A549 (cell line): ENCODE measurements at regions not wholly inside any gene's neighbourhood (a gene's known extent, or its start where the extent isn't known, plus 50 kb on each side); places are given as distances from the start of the nearest gene placed in this dataset.

Source experiments
- CHD2 ChIP-seq: fragments of 150-350 bp; IDR thresholded peaks from 2 replicates; pipeline ENCODE4 v1.6.1; 2014; ENCODE audit warnings: low read length; ENCODE audit not compliant: partially characterized antibody
- FOSB ChIP-seq: fragments of 250-450 bp; sonication (Bioruptor Pico); IDR thresholded peaks from 2 replicates; pipeline ENCODE4 v1.5.0; 2020; ENCODE audit warnings: mild to moderate bottlenecking, moderate library complexity
- FOSL2 ChIP-seq, 2 experiments: fragments of 450-650 bp in 1 of 2; fragments of >200 bp in 1 of 2; sonication (Bioruptor Twin) in 1 of 2; formaldehyde crosslinking; IDR thresholded peaks; 2 replicates each; pipeline versions ENCODE4 v1.5.0 to v1.6.1; 2016 to 2020; ENCODE audit warnings: mild to moderate bottlenecking in 1 of 2, moderate library complexity in 1 of 2
- HOXB13 ChIP-seq: fragments of 250-450 bp; sonication (Bioruptor Pico); IDR thresholded peaks from 2 replicates; pipeline ENCODE4 v1.5.0; 2020; ENCODE audit warnings: low read depth, mild to moderate bottlenecking, moderate library complexity
- KDM1A ChIP-seq: fragments of 200-600 bp; sonication (generic); IDR thresholded peaks from 2 replicates; pipeline ENCODE4 v1.6.1; 2016; ENCODE audit warnings: low read depth, mild to moderate bottlenecking
- POLR2A ChIP-seq: IDR thresholded peaks from 2 replicates; pipeline ENCODE4 v1.6.1; 2012; ENCODE audit warnings: mild to moderate bottlenecking, low read length
- RAD21 ChIP-seq, 2 experiments: fragments of >200 bp in 1 of 2; sonication (Bioruptor Twin) in 1 of 2; formaldehyde crosslinking in 1 of 2; IDR thresholded peaks in 1 of 2; conservative IDR thresholded peaks in 1 of 2; 2 replicates in 1 of 2; 3 replicates in 1 of 2; pipeline ENCODE4 v1.6.1; 2012 to 2018; ENCODE audit warnings: inconsistent platforms in 1 of 2
- SMC3 ChIP-seq: fragments of >200 bp; sonication (Bioruptor Twin); formaldehyde crosslinking; IDR thresholded peaks from 3 replicates; pipeline ENCODE4 v1.6.1; 2018; ENCODE audit warnings: inconsistent platforms
- SREBF2 ChIP-seq: fragments of 450-650 bp; IDR thresholded peaks from 2 replicates; pipeline ENCODE4 v1.6.1; 2014; ENCODE audit warnings: mild to moderate bottlenecking, moderate library complexity
- TF ChIP-seq, protein P1 (sequence below): IDR thresholded peaks from 2 replicates; pipeline ENCODE4 v1.6.1; 2012
- TF ChIP-seq, protein P2 (sequence below): fragments of 150-350 bp; IDR thresholded peaks from 2 replicates; pipeline ENCODE4 v1.6.1; 2014; ENCODE audit warnings: low read depth, mild to moderate bottlenecking, low read length
- TF ChIP-seq, protein P3 (sequence below): fragments of >200 bp; sonication (Bioruptor Twin); formaldehyde crosslinking; IDR thresholded peaks from 3 replicates; pipeline ENCODE4 v1.5.1; 2016
- TF ChIP-seq, protein P4 (sequence below): IDR thresholded peaks from 2 replicates; pipeline ENCODE4 v1.6.1; 2012

DNA sequence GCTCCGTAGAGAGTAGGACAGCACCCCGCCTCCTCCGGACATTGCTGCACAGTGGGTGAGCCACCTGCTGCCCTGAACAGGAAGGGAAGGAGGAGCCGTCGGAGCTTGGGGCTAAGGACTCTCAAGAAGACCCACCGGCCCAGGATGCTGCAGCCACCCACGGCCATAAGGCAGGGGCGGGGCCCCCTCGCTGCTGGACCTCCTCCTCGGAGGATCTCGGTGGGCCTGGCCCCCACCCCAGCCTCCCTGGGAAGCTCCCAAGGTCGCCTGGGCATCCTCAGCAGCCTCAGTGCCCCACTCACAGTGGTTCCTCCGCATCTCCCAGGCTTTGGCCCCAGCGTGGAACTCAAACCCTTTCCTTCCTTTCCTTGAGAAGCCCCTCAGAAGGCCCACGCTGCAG lies 68.6 kb upstream of the DIO3 start:
- TF ChIP-seq, protein P1, sequence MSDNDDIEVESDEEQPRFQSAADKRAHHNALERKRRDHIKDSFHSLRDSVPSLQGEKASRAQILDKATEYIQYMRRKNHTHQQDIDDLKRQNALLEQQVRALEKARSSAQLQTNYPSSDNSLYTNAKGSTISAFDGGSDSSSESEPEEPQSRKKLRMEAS = no peak
- TF ChIP-seq, protein P2, sequence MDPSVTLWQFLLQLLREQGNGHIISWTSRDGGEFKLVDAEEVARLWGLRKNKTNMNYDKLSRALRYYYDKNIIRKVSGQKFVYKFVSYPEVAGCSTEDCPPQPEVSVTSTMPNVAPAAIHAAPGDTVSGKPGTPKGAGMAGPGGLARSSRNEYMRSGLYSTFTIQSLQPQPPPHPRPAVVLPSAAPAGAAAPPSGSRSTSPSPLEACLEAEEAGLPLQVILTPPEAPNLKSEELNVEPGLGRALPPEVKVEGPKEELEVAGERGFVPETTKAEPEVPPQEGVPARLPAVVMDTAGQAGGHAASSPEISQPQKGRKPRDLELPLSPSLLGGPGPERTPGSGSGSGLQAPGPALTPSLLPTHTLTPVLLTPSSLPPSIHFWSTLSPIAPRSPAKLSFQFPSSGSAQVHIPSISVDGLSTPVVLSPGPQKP = no peak
- no peak for TF ChIP-seq FOSB (CRISPR knock-in tag)
- TF ChIP-seq RAD21 (conservative IDR thresholded peaks at IDR 0.05 in 1 of 2, IDR thresholded peaks at IDR 0.05 in 1 of 2) = no peak
- TF ChIP-seq, protein P3, sequence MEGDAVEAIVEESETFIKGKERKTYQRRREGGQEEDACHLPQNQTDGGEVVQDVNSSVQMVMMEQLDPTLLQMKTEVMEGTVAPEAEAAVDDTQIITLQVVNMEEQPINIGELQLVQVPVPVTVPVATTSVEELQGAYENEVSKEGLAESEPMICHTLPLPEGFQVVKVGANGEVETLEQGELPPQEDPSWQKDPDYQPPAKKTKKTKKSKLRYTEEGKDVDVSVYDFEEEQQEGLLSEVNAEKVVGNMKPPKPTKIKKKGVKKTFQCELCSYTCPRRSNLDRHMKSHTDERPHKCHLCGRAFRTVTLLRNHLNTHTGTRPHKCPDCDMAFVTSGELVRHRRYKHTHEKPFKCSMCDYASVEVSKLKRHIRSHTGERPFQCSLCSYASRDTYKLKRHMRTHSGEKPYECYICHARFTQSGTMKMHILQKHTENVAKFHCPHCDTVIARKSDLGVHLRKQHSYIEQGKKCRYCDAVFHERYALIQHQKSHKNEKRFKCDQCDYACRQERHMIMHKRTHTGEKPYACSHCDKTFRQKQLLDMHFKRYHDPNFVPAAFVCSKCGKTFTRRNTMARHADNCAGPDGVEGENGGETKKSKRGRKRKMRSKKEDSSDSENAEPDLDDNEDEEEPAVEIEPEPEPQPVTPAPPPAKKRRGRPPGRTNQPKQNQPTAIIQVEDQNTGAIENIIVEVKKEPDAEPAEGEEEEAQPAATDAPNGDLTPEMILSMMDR = no peak
- TF ChIP-seq CHD2 = no peak
- TF ChIP-seq SREBF2 = no peak
- no peak for TF ChIP-seq FOSL2 (IDR thresholded peaks at IDR 0.05)
- TF ChIP-seq FOSL2 (CRISPR knock-in tag; IDR thresholded peaks at IDR 0.05) = no peak
- TF ChIP-seq HOXB13 (CRISPR knock-in tag) = no peak
- no peak for TF ChIP-seq POLR2A
- TF ChIP-seq KDM1A = no peak
- TF ChIP-seq SMC3 = no peak
- TF ChIP-seq, protein P4, sequence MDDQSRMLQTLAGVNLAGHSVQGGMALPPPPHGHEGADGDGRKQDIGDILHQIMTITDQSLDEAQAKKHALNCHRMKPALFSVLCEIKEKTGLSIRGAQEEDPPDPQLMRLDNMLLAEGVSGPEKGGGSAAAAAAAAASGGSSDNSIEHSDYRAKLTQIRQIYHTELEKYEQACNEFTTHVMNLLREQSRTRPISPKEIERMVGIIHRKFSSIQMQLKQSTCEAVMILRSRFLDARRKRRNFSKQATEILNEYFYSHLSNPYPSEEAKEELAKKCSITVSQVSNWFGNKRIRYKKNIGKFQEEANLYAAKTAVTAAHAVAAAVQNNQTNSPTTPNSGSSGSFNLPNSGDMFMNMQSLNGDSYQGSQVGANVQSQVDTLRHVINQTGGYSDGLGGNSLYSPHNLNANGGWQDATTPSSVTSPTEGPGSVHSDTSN = no peak
